Panc1 (cell line): ENCODE measurements at regions not wholly inside any gene's neighbourhood (a gene's known extent, or its start where the extent isn't known, plus 50 kb on each side); places are given as distances from the start of the nearest gene placed in this dataset.

Experiments used
- ATAC-seq: fragments of 200-7000 bp; cut with Tn5 transposase; 2 replicates; pipeline ENCODE4 v1.9.1; 2020; ENCODE audit warnings: mild to moderate bottlenecking, moderate library complexity
- BruUV-seq: library from RNA; stranded (reverse); fragments of 400-500 nt; replicated peaks from 2 replicates; lab custom pipeline; 2021; lab: Mats Ljungman, UMichigan
- CTCF ChIA-PET: fragments of 300-600 bp; sonication (Branson Sonifier 250); formaldehyde crosslinking; loops from one replicate; lab custom pipeline; 2022; ENCODE audit warnings: antibody characterized with exemption; lab: Charles Lee
- POLR2A ChIA-PET: fragments of 300-600 bp; sonication (Branson Sonifier 250); formaldehyde crosslinking; loops from one replicate; lab custom pipeline; 2022; ENCODE audit warnings: antibody characterized with exemption; lab: Charles Lee
- DNase-seq: peaks from one replicate; pipeline ENCODE4 v3.0.0-alpha.2; 2010; ENCODE audit warnings: low read depth, low spot score
- H3K27ac ChIP-seq: 2 replicates; pipeline ENCODE4 v1.5.1; 2011; ENCODE audit warnings: mild to moderate bottlenecking, low read length, inconsistent platforms
- H3K27me3 ChIP-seq: fragments of 200-500 bp; sonication (Bioruptor generic); 2 replicates; pipeline ENCODE4 v1.6.0; 2014; ENCODE audit warnings: low read length, inconsistent platforms; ENCODE audit not compliant: control insufficient read depth, insufficient read depth
- H3K36me3 ChIP-seq: fragments of 200-500 bp; sonication (Bioruptor generic); 2 replicates; pipeline ENCODE4 v1.5.1; 2014; ENCODE audit warnings: inconsistent platforms, mild to moderate bottlenecking, low read length, moderate library complexity; ENCODE audit not compliant: control insufficient read depth, insufficient read depth
- H3K4me1 ChIP-seq: 2 replicates; pipeline ENCODE4 v1.5.1; 2011; ENCODE audit warnings: inconsistent platforms, mild to moderate bottlenecking, low read length, moderate library complexity; ENCODE audit not compliant: control insufficient read depth, insufficient read depth
- H3K4me3 ChIP-seq, 2 experiments: 2 replicates each; pipeline ENCODE4 v1.5.1; 2011 to 2012; ENCODE audit warnings: low read depth in 2 of 2, low read length in 2 of 2, mild to moderate bottlenecking in 2 of 2, inconsistent platforms in 1 of 2, moderate library complexity in 1 of 2
- H3K9me3 ChIP-seq: fragments of 200-500 bp; sonication (Bioruptor generic); 2 replicates; pipeline ENCODE4 v1.5.1; 2014; ENCODE audit warnings: low read depth, mild to moderate bottlenecking, inconsistent platforms, low read length, moderate library complexity; ENCODE audit not compliant: control insufficient read depth, insufficient read depth
- CTCF ChIP-seq: fragments of 450-650 bp; IDR thresholded peaks from 2 replicates; pipeline ENCODE4 v1.5.1; 2017; ENCODE audit warnings: mild to moderate bottlenecking
- POLR2AphosphoS5 ChIP-seq: IDR thresholded peaks from 2 replicates; pipeline ENCODE4 v1.6.1; 2012; ENCODE audit warnings: mild to moderate bottlenecking, low read depth, low read length, moderate library complexity
- REST ChIP-seq, 2 experiments: IDR thresholded peaks; 2 replicates each; pipeline ENCODE4 v1.6.1; 2011 to 2012; ENCODE audit warnings: low read depth in 2 of 2, control low read depth in 1 of 2, low read length in 1 of 2, mild to moderate bottlenecking in 1 of 2, moderate library complexity in 1 of 2; ENCODE audit not compliant: insufficient read depth in 1 of 2
- SIN3A ChIP-seq: IDR thresholded peaks from 2 replicates; pipeline ENCODE4 v1.6.1; 2012; ENCODE audit warnings: low read depth, mild to moderate bottlenecking, low read length, moderate library complexity, borderline replicate concordance; ENCODE audit not compliant: insufficient read depth
- TCF7L2 ChIP-seq: IDR thresholded peaks from 2 replicates; pipeline ENCODE4 v1.6.1; 2011; ENCODE audit warnings: mild to moderate bottlenecking, low read depth, low read length, inconsistent platforms
- in situ Hi-C: cut with HindIII; loops from 2 replicates; pipeline ENCODE4 v1.10.0; 2016; ENCODE audit warnings: low sequenced_read_pairs, low pct_unique_long_range_greater_than_20kb
- intact Hi-C: fragments of 100-400 bp; cut with micrococcal nuclease; formaldehyde crosslinking; loops from one replicate; pipeline ENCODE4 v1.10.0; 2022; ENCODE audit not compliant: unreplicated experiment

GRCh38 chr19:27718234-27718633 lies 1494.7 kb downstream of the UQCRFS1 start:
- ChIA-PET POLR2A (no interaction called here), CTCF (no interaction called here)
- Histone ChIP-seq H3K4me3 (no peak overlapping the region), H3K36me3 (no peaks in the 10 kb centered on the region), H3K9me3 (peaks cover 6% of the 10 kb centered on the region; the same call in 1 of the 2 replicates), H3K4me1 (no peaks in the 10 kb centered on the region), H3K27ac (no peak overlapping the region), H3K27me3 (no peaks in the 10 kb centered on the region)
- in situ Hi-C loops (no loop called here), intact Hi-C loops (no loop called here)
- BruUV-seq: no TSS peak
- TF ChIP-seq REST (IDR thresholded peaks at IDR 0.05; ENCODE audit: insufficient read depth in 1 of 2, low read depth in 2 of 2, low read length in 1 of 2) (no peak), CTCF (no peak), POLR2AphosphoS5 (no peak), TCF7L2 (no peak)
- no peak for DNase-seq
- ATAC-seq: no peak

- no peak for DNase-seq
- H3K27ac ChIP-seq: no peak overlapping the region
- intact Hi-C loops: no loop called here
- no peak overlapping the region for H3K4me3 ChIP-seq
- H3K36me3 ChIP-seq: no peaks in the 10 kb centered on the region
- POLR2A ChIA-PET: no interaction called here
- CTCF ChIA-PET: no interaction called here
- H3K4me1 ChIP-seq: no peaks in the 10 kb centered on the region
- in situ Hi-C loops: no loop called here
- ATAC-seq: no peak
- peaks cover 3% of the 10 kb centered on the region; the same call in 1 of the 2 replicates for H3K9me3 ChIP-seq
- BruUV-seq: no TSS peak
- no peak for TF ChIP-seq POLR2AphosphoS5
- no peak for TF ChIP-seq SIN3A
- TF ChIP-seq TCF7L2: no peak
- TF ChIP-seq REST (IDR thresholded peaks at IDR 0.05; ENCODE audit: insufficient read depth in 1 of 2, low read depth in 2 of 2, low read length in 1 of 2): no peak
- TF ChIP-seq CTCF: no peak
- H3K27me3 ChIP-seq: no peaks in the 10 kb centered on the region
Observed at GRCh38 chr19:27717825-27718224, 1495.1 kb downstream of the UQCRFS1 start.
